GM23338 (cell line): ENCODE measurements at regions not wholly inside any gene's neighbourhood (a gene's known extent, or its start where the extent isn't known, plus 50 kb on each side); places are given as distances from the start of the nearest gene placed in this dataset.

ENCODE experiments used
- ATAC-seq: fragments of 200-7000 bp; cut with Tn5 transposase; 3 replicates; pipeline ENCODE4 v1.9.1; 2020
- DNase-seq: peaks from one replicate; pipeline ENCODE4 v3.0.0-alpha.2; 2015; ENCODE audit warnings: low spot score
- H2AFZ ChIP-seq: fragments of 200-600 bp; sonication (generic); 2 replicates; pipeline ENCODE4 v1.8.0; 2016; ENCODE audit warnings: antibody characterized with exemption, mild to moderate bottlenecking, moderate library complexity
- H3F3A ChIP-seq: fragments of 200-600 bp; sonication (generic); replicated peaks from 2 replicates; pipeline ENCODE4 v1.8.0; 2017; ENCODE audit warnings: antibody characterized with exemption, mixed run types, low read depth
- H3K27ac ChIP-seq: fragments of 200-600 bp; sonication (generic); 2 replicates; pipeline ENCODE4 v1.6.1; 2016; ENCODE audit warnings: low read depth
- H3K27me3 ChIP-seq: fragments of 200-600 bp; sonication (generic); 2 replicates; pipeline ENCODE4 v1.8.0; 2016; ENCODE audit warnings: mild to moderate bottlenecking, mixed run types, moderate library complexity; ENCODE audit not compliant: insufficient read depth
- H3K36me3 ChIP-seq: fragments of 200-600 bp; sonication (generic); 2 replicates; pipeline ENCODE4 v1.8.0; 2016; ENCODE audit warnings: mild to moderate bottlenecking; ENCODE audit not compliant: insufficient read depth
- H3K4me1 ChIP-seq: fragments of 200-600 bp; sonication (generic); 2 replicates; pipeline ENCODE4 v1.8.0; 2016; ENCODE audit warnings: mild to moderate bottlenecking, moderate library complexity; ENCODE audit not compliant: insufficient read depth
- H3K4me2 ChIP-seq: fragments of 200-600 bp; sonication (generic); 2 replicates; pipeline ENCODE4 v1.7.1; 2017; ENCODE audit warnings: mixed run types
- H3K4me3 ChIP-seq: fragments of 200-600 bp; sonication (generic); 2 replicates; pipeline ENCODE4 v1.6.1; 2016; ENCODE audit warnings: mixed run types
- H3K79me2 ChIP-seq: fragments of 200-600 bp; sonication (generic); replicated peaks from 2 replicates; pipeline ENCODE4 v1.8.0; 2017; ENCODE audit warnings: mild to moderate bottlenecking; ENCODE audit not compliant: insufficient read depth
- H3K9me2 ChIP-seq: fragments of 200-600 bp; sonication (generic); 2 replicates; pipeline ENCODE4 v1.8.0; 2017; ENCODE audit not compliant: insufficient read depth
- H4K20me1 ChIP-seq: fragments of 200-600 bp; sonication (generic); replicated peaks from 2 replicates; pipeline ENCODE4 v1.8.0; 2017; ENCODE audit warnings: mild to moderate bottlenecking; ENCODE audit not compliant: insufficient read depth
- H3K27ac Mint-ChIP-seq: 2 replicates; pipeline ENCODE4 v1.8.0; 2020; ENCODE audit warnings: inconsistent platforms, mild to moderate bottlenecking, moderate library complexity, mixed read lengths
- H3K27me3 Mint-ChIP-seq: 3 replicates; pipeline ENCODE4 v1.8.0; 2022; ENCODE audit warnings: low read depth, mild to moderate bottlenecking, moderate library complexity, mixed read lengths, inconsistent platforms; ENCODE audit not compliant: insufficient read depth, poor library complexity
- H3K36me3 Mint-ChIP-seq: 3 replicates; pipeline ENCODE4 v1.8.0; 2021; ENCODE audit warnings: low read depth, mild to moderate bottlenecking, inconsistent platforms, moderate library complexity, mixed read lengths
- H3K4me1 Mint-ChIP-seq: 3 replicates; pipeline ENCODE4 v1.8.0; 2020; ENCODE audit warnings: mild to moderate bottlenecking, inconsistent platforms, mixed read lengths
- H3K4me3 Mint-ChIP-seq: 3 replicates; pipeline ENCODE4 v1.8.0; 2021; ENCODE audit warnings: moderate library complexity, mild to moderate bottlenecking, inconsistent platforms, mixed read lengths
- H3K9me3 Mint-ChIP-seq: 3 replicates; pipeline ENCODE4 v1.8.0; 2020; ENCODE audit warnings: moderate library complexity, mild to moderate bottlenecking, inconsistent platforms, mixed read lengths
- CREB1 ChIP-seq: fragments of 250-450 bp; sonication (Bioruptor Pico); IDR thresholded peaks from 2 replicates; pipeline ENCODE4 v1.5.0; 2020; ENCODE audit warnings: low read depth, mild to moderate bottlenecking, moderate library complexity
- CTCF ChIP-seq, 2 experiments: fragments of 200-600 bp in 1 of 2; sonication (generic) in 1 of 2; conservative IDR thresholded peaks; 2 replicates each; pipeline versions ENCODE4 v1.5.1 to v1.6.1; 2016 to 2017; ENCODE audit warnings: antibody characterized with exemption in 2 of 2, low read depth in 2 of 2, mild to moderate bottlenecking in 2 of 2, moderate library complexity in 1 of 2
- ETS1 ChIP-seq: IDR thresholded peaks from 2 replicates; pipeline ENCODE4 v1.6.1; 2016; ENCODE audit warnings: antibody characterized with exemption
- EZH2phosphoT487 ChIP-seq: fragments of 200-600 bp; sonication (generic); IDR thresholded peaks from one replicate; pipeline ENCODE4 v1.8.1; 2018; ENCODE audit warnings: antibody characterized with exemption; ENCODE audit not compliant: unreplicated experiment
- POLR2AphosphoS5 ChIP-seq: IDR thresholded peaks from 2 replicates; pipeline ENCODE4 v1.6.1; 2016; ENCODE audit warnings: antibody characterized with exemption, low read depth
- REST ChIP-seq: IDR thresholded peaks from one replicate; pipeline ENCODE4 v1.6.1; 2018; ENCODE audit warnings: antibody characterized with exemption; ENCODE audit not compliant: unreplicated experiment
- STAT1 ChIP-seq: IDR thresholded peaks from one replicate; pipeline ENCODE4 v1.6.1; 2016; ENCODE audit warnings: antibody characterized with exemption; ENCODE audit not compliant: unreplicated experiment
- ZNF331 ChIP-seq: fragments of 250-450 bp; sonication (Bioruptor Pico); IDR thresholded peaks from 2 replicates; pipeline ENCODE4 v1.5.0; 2020; ENCODE audit warnings: low read depth, mild to moderate bottlenecking, moderate library complexity

GRCh38 chr5:43773478-43773844, 170.5 kb downstream of the NNT start (continued):
- no peak for TF ChIP-seq ETS1
- TF ChIP-seq REST, result no peak
- no peak for TF ChIP-seq EZH2phosphoT487
- no peak for TF ChIP-seq ZNF331 (CRISPR knock-in tag)
- TF ChIP-seq POLR2AphosphoS5, result no peak

GRCh38 chr5:43772764-43773477, 169.9 kb downstream of the NNT start:
- H3K27me3 Mint-ChIP-seq, result no peaks in the 10 kb centered on the region
- Histone ChIP-seq H3K4me1 (peaks cover 16% of the 10 kb centered on the region), H3K9me2 (peaks cover 7% of the 10 kb centered on the region; the same call in 1 of the 2 replicates), H3F3A (no peaks in the 10 kb centered on the region), H3K4me3 (no peak overlapping the region), H4K20me1 (no peaks in the 10 kb centered on the region), H3K4me2 (peak overlapping the region; percentile 11; the same call in 1 of the 2 replicates), H3K79me2 (no peaks in the 10 kb centered on the region), H2AFZ (no peak overlapping the region), H3K27me3 (no peaks in the 10 kb centered on the region), H3K36me3 (no peaks in the 10 kb centered on the region), H3K27ac (peak overlapping the region; percentile 71)
- DNase-seq (no peak), ATAC-seq (no peak; the same call in 2 of the 3 replicates)
- H3K4me1 Mint-ChIP-seq, result peaks cover 20% of the 10 kb centered on the region; the same call in 2 of the 3 replicates
- H3K36me3 Mint-ChIP-seq, result no peaks in the 10 kb centered on the region
- TF ChIP-seq STAT1, result no peak
- TF ChIP-seq POLR2AphosphoS5, result no peak
- TF ChIP-seq ZNF331 (CRISPR knock-in tag), result no peak
- no peak for TF ChIP-seq CTCF (conservative IDR thresholded peaks at IDR 0.05; ENCODE audit: low read depth in 2 of 2)
- no peak for TF ChIP-seq CREB1 (CRISPR knock-in tag)
- no peaks in the 10 kb centered on the region for H3K9me3 Mint-ChIP-seq
- peak overlapping the region; percentile 91 for H3K27ac Mint-ChIP-seq
- no peak overlapping the region for H3K4me3 Mint-ChIP-seq
